AG09309 (cell line): ENCODE measurements at regions not wholly inside any gene's neighbourhood (a gene's known extent, or its start where the extent isn't known, plus 50 kb on each side); places are given as distances from the start of the nearest gene placed in this dataset.

Experiments used
- DNase-seq: peaks from one replicate; pipeline ENCODE4 v3.0.0-alpha.2; 2010; ENCODE audit warnings: low read depth
- H3K4me3 ChIP-seq: 2 replicates; pipeline ENCODE4 v1.5.1; 2011; ENCODE audit warnings: mild to moderate bottlenecking, low read depth, low read length, moderate library complexity; ENCODE audit not compliant: control insufficient read depth
- CTCF ChIP-seq: IDR thresholded peaks from 2 replicates; pipeline ENCODE4 v1.5.1; 2011; ENCODE audit warnings: mild to moderate bottlenecking, low read depth, low read length, inconsistent platforms; ENCODE audit not compliant: insufficient read depth, control insufficient read depth; ENCODE audit errors: missing control alignments

- H3K4me3 ChIP-seq: no peak overlapping the region
- TF ChIP-seq CTCF: no peak
- no peak for DNase-seq
Observed at GRCh38 chr12:59020073-59020946, 100.0 kb upstream of the LRIG3 start.

- no peak for DNase-seq
- TF ChIP-seq CTCF: no peak
- H3K4me3 ChIP-seq: no peak overlapping the region
Observed at GRCh38 chr12:59014885-59015284, 94.6 kb upstream of the LRIG3 start.

GRCh38 chr12:59010941-59011340 is 90.6 kb upstream of the LRIG3 start:
- TF ChIP-seq CTCF: no peak
- H3K4me3 ChIP-seq: no peak overlapping the region
- no peak for DNase-seq

GRCh38 chr12:59010118-59010517 is 89.8 kb upstream of the LRIG3 start:
- no peak overlapping the region for H3K4me3 ChIP-seq
- TF ChIP-seq CTCF: no peak
- no peak for DNase-seq

GRCh38 chr12:59007620-59008019 is 87.3 kb upstream of the LRIG3 start:
- no peak overlapping the region for H3K4me3 ChIP-seq
- DNase-seq: no peak
- TF ChIP-seq CTCF: no peak

- DNase-seq: peak; percentile 28
- H3K4me3 ChIP-seq: no peak overlapping the region
- no peak for TF ChIP-seq CTCF
Observed at GRCh38 chr12:59005193-59005955, 85.1 kb upstream of the LRIG3 start.
